Body of pancreas (tissue), 4 donors: ENCODE measurements at regions not wholly inside any gene's neighbourhood (a gene's known extent, or its start where the extent isn't known, plus 50 kb on each side); places are given as distances from the start of the nearest gene placed in this dataset.

Experiments
- ATAC-seq: fragments of 150-250 bp; one replicate; pipeline ENCODE4 v1.9.1; 2016
- DNase-seq, 4 donors: peaks; one replicate each; pipeline ENCODE4 v3.0.0-alpha.2; 2019
- H3K27ac ChIP-seq, 4 donors: fragments of 200-600 bp; sonication (generic); 1 replicate in 3 of 4; 2 replicates in 1 of 4; pipeline versions ENCODE4 v1.5.1 to v1.6.1; 2016 to 2019; ENCODE audit warnings: mild to moderate bottlenecking in 1 of 4, mixed read lengths in 1 of 4, moderate library complexity in 1 of 4
- H3K27me3 ChIP-seq, 2 donors: fragments of 200-600 bp; sonication (generic); one replicate each; pipeline ENCODE4 v1.6.0; 2016; ENCODE audit warnings: mild to moderate bottlenecking in 1 of 2
- H3K36me3 ChIP-seq, 2 donors: fragments of 200-600 bp; sonication (generic); replicated peaks in 1 of 2; 2 replicates each; pipeline ENCODE4 v1.5.1; 2016; ENCODE audit warnings: low read depth in 2 of 2; ENCODE audit not compliant: insufficient read depth in 1 of 2
- H3K4me1 ChIP-seq: fragments of 200-600 bp; sonication (generic); one replicate; pipeline ENCODE4 v1.6.0; 2016
- H3K4me3 ChIP-seq, 2 donors: fragments of 200-600 bp; sonication (generic); 1 replicate in 1 of 2; 2 replicates in 1 of 2; pipeline ENCODE4 v1.5.1; 2016 to 2019
- H3K9me3 ChIP-seq, 3 donors: fragments of 200-600 bp; sonication (generic); 1 replicate in 2 of 3; 2 replicates in 1 of 3; pipeline ENCODE4 v1.5.1; 2016
- CTCF ChIP-seq, 7 experiments: fragments of 450-650 bp in 4 of 7; fragments of 200-600 bp in 3 of 7; sonication (generic) in 3 of 7; IDR thresholded peaks; one replicate each; pipeline ENCODE4 v1.5.1; 2016 to 2019; ENCODE audit warnings: antibody characterized with exemption in 7 of 7
- POLR2A ChIP-seq, 3 donors: fragments of 450-650 bp; IDR thresholded peaks; one replicate each; pipeline ENCODE4 v1.6.1; 2016; ENCODE audit warnings: antibody characterized with exemption in 3 of 3, mild to moderate bottlenecking in 2 of 3
- WGBS, 2 donors: methylation state at CpG; one replicate each; pipeline ENCODE4 v1.1.5; 2017; 5-methylcytosine and 5-hydroxymethylcytosine counted together
- intact Hi-C: fragments of 100-400 bp; cut with DNase I; formaldehyde crosslinking; loops from one replicate; pipeline ENCODE4 v1.15.1; 2023

DNA sequence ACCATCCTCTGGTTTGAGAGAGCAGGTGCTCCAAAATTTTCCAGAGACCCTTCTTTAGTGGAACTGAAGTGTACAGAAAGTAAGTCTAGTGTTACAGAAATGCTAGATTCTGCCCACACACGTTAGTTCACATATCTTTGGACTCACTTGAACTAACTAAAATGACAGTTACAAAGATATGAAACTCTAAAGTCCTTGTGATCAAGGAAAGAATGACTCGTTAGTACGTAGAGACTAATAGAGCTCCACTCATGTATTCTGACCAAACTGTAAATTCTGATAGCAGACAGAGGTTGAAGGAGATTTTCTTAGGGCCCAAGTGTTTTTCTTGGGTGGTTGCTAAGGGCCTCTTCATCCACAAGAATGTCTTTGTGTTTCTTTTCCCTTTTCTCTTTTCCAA, 491.5 kb upstream of the B3GALT2 start:
- Histone ChIP-seq H3K27me3 (no peaks in the 10 kb centered on the region), H3K9me3 (no peaks in the 10 kb centered on the region), H3K4me1 (peaks cover 7% of the 10 kb centered on the region), H3K27ac (no peak overlapping the region), H3K36me3 (no peaks in the 10 kb centered on the region), H3K4me3 (no peak overlapping the region)
- DNase-seq: no peak
- no peak for ATAC-seq
- intact Hi-C loops: no loop called here
- WGBS, 2 donors: 46 to 64% methylated on average over 3 of the region's 3 CpGs
- no peak for TF ChIP-seq CTCF (IDR thresholded peaks at IDR 0.05)
- TF ChIP-seq POLR2A (IDR thresholded peaks at IDR 0.05): no peak

DNA sequence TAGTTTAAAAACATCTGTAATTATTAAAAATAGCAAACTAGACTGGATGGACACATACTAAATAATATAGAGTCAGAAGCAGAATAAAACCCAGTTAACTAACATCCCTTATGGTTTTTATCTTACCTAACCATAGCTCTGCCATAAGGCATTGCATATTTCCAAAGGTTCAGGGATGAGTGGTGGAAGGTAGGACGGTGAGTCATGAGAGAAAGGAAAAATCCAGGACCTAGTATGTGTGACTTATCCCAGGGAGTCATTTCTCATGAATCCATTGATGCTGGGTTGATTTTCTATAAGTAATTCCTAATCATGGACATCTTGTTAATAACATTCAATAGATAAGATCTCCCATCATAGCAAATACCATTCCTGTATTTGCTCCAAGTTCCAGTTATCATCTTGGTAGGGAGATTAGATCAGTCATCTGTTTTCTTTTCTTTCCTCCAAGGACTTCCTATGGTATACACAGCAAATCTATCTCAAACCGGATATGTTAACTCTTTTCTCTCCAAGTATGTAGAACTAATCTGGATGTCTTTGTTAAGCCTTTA, 490.7 kb upstream of the B3GALT2 start:
- peaks cover 7% of the 10 kb centered on the region for H3K4me1 ChIP-seq
- no peaks in the 10 kb centered on the region for H3K9me3 ChIP-seq
- no peak overlapping the region for H3K27ac ChIP-seq
- H3K4me3 ChIP-seq: no peak overlapping the region
- WGBS, 2 donors: 26 to 49% methylated on average over 2 of the region's 2 CpGs
- ATAC-seq: no peak
- no peak for DNase-seq
- H3K36me3 ChIP-seq: no peaks in the 10 kb centered on the region
- intact Hi-C loops: no loop called here
- H3K27me3 ChIP-seq: no peaks in the 10 kb centered on the region
- TF ChIP-seq CTCF (IDR thresholded peaks at IDR 0.05) (no peak), POLR2A (IDR thresholded peaks at IDR 0.05) (no peak)

DNA sequence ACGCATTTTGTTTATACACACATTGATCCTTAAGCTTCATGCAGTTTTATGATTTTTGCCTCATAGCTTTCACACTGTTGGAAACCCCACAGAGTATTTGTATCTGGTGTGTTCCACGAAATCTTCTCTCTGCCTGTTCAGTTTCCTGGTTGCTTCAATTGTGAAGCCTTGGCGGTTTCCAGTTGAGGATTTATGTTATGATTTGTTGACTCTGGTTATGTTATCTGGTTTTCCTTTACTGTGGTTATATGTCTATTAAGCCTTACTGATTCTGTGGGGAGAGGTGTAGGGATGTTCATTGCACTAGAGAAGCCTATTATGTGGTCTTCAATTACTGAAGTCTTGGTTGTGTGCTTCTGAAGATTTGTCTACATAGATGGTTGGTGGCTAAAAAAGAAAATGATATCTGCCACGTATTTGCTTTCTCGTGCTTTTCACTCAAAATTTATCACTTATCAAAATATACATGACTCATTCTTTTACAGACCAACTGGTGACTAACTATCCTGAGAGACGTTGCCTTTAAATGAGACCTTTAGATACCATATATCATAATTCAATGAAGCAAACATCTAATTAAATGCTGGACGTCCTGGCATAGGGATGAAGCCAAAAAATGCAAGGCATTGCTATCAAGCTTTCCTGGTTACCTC, 488.0 kb upstream of the B3GALT2 start:
- ATAC-seq: no peak
- Histone ChIP-seq H3K27me3 (no peaks in the 10 kb centered on the region), H3K4me3 (no peak overlapping the region), H3K4me1 (no peaks in the 10 kb centered on the region), H3K9me3 (no peaks in the 10 kb centered on the region), H3K36me3 (no peaks in the 10 kb centered on the region), H3K27ac (no peak overlapping the region)
- 45 to 54% methylated on average over 7 of the region's 7 CpGs for WGBS, 2 donors
- DNase-seq: no peak
- TF ChIP-seq POLR2A (IDR thresholded peaks at IDR 0.05) (no peak), CTCF (IDR thresholded peaks at IDR 0.05) (no peak)
- intact Hi-C loops: no loop called here

DNA sequence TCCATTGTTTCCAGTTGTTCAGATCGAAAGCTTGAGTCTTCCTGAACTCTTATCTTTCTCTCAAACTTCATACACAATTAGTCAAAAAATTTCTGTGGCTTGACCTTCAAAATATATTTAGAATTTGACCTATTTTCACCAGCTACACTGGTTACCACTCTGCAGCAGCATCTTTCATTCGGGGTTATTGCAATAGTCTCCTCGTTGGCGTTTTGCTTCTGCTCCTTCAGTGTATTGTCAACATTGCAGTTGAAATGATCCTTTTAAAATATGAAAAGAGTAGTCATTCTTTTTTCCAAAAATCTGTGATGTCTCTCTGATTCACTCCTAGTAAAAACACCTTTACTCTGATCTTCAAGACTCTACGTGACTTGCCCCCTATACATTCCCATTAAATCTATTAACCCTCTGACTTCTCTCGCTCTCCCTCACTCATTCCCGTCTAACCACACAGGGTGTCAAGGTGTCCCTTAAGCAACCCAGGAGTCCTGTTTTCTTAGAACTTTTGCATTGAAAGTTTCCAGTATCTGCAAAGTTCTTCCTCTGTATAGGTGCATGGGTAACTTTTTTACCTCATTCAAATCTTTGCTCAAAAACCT, 480.2 kb upstream of the B3GALT2 start:
- H3K4me1 ChIP-seq: no peaks in the 10 kb centered on the region
- WGBS, 2 donors: 69 to 82% methylated on average over 7 of the region's 7 CpGs
- no peak overlapping the region for H3K4me3 ChIP-seq
- TF ChIP-seq CTCF (IDR thresholded peaks at IDR 0.05): no peak
- no peak for TF ChIP-seq POLR2A (IDR thresholded peaks at IDR 0.05)
- H3K27ac ChIP-seq: no peak overlapping the region
- intact Hi-C loops: no loop called here
- no peaks in the 10 kb centered on the region for H3K36me3 ChIP-seq
- ATAC-seq: no peak
- no peaks in the 10 kb centered on the region for H3K27me3 ChIP-seq
- DNase-seq: no peak
- H3K9me3 ChIP-seq: no peaks in the 10 kb centered on the region

DNA sequence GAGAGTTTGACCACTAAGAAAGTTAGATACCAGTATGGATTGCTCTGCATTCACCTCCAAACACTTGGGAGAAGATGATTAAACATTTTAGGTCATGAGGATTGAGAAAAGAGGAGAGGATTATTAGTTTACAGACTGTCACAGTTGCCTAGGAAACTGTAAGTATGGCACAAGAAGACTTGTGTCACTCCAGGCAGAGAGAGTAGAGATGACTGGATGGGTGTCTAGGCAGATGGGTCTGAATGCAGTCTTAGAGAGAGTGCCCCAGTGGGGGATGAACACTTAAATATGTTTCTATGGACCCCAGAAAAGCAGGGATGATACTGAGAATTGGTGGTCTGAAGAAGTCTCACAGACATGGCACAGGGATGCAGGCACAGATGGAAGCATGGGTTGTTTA, 477.6 kb upstream of the B3GALT2 start:
- H3K4me3 ChIP-seq: no peak overlapping the region
- TF ChIP-seq POLR2A (IDR thresholded peaks at IDR 0.05): no peak
- no peak for TF ChIP-seq CTCF (IDR thresholded peaks at IDR 0.05)
- DNase-seq: no peak
- no peak for ATAC-seq
- H3K27ac ChIP-seq: no peak overlapping the region
- no peaks in the 10 kb centered on the region for H3K4me1 ChIP-seq
- no peaks in the 10 kb centered on the region for H3K27me3 ChIP-seq
- no peaks in the 10 kb centered on the region for H3K9me3 ChIP-seq
- intact Hi-C loops: no loop called here
- no peaks in the 10 kb centered on the region for H3K36me3 ChIP-seq
